GM12891 (cell line): ENCODE measurements at regions not wholly inside any gene's neighbourhood (a gene's known extent, or its start where the extent isn't known, plus 50 kb on each side); places are given as distances from the start of the nearest gene placed in this dataset.

Experiments used
- POLR2A ChIP-seq: IDR thresholded peaks from 2 replicates; pipeline ENCODE4 v1.6.1; 2011; ENCODE audit warnings: low read depth, low read length, control low read depth
- POLR2AphosphoS5 ChIP-seq: IDR thresholded peaks from 2 replicates; pipeline ENCODE4 v1.6.1; 2011; ENCODE audit warnings: low read depth, low read length, control low read depth

- TF ChIP-seq POLR2AphosphoS5 (no peak), POLR2A (no peak)
These were observed 942.7 kb upstream of the MDGA2 start for GRCh38 chr14:48618057-48618456.
